Skin epidermis (tissue), 12 donors: ENCODE measurements at regions not wholly inside any gene's neighbourhood (a gene's known extent, or its start where the extent isn't known, plus 50 kb on each side); places are given as distances from the start of the nearest gene placed in this dataset.
"Not testable (repeated sequence)": the region's sequence is repeated elsewhere in the genome, so short reads cannot be mapped to it uniquely, and the experiment has no call there.

ENCODE experiments used
- H3K27ac ChIP-seq, 21 experiments: fragments of 200-600 bp; sonication (generic) in 11 of 21; one replicate each; pipeline ENCODE4 v1.5.0; 2020; ENCODE audit warnings: mild to moderate bottlenecking in 3 of 21, inconsistent platforms in 2 of 21, moderate library complexity in 2 of 21
- H3K4me3 ChIP-seq, 7 experiments: fragments of 200-600 bp; sonication (generic) in 2 of 7; one replicate each; pipeline ENCODE4 v1.5.0; 2020; ENCODE audit warnings: inconsistent platforms in 2 of 7, mild to moderate bottlenecking in 2 of 7, moderate library complexity in 1 of 7

DNA sequence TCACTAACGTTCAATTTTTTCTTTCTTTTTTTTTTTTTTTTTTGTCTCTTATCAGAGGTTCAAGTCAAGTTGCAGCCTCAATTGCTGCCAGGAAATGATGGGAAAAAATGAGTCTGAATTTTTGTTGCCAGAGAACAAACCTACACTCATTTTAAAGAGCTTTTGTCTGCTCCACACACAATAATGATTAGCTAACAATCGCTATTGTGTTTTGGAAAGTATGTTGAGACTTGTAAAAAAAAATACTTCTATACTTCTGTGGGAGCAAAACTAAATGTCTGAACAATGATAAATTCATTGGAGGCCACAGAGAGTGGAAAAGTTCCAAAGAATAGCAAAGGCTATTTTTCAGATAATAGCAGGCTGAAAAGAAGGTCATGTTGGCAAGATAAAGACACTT is 176.3 kb upstream of the LMCD1 start:
- Histone ChIP-seq H3K27ac (no peak overlapping the region), H3K4me3 (no peak overlapping the region)

DNA sequence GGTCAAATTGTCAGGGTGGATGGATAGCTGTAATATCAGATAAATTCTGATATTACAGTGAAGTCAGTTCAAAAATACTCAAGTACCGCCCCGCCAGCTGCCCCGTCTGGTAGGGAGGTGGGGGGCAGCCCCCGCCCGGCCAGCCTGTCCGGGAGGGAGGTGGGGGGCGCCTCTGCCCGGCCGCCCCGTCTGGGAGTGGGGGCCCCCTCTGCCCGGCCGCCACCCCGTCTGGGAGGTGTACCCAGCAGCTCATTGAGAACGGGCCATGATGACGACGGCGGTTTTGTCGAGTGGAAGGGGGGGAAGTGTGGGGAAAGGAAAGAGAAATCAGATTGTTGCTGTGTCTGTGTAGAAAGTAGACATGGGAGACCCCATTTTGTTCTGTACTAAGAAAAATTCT is 175.8 kb upstream of the LMCD1 start:
- not testable (repeated sequence) for H3K27ac ChIP-seq, H3K4me3 ChIP-seq

DNA sequence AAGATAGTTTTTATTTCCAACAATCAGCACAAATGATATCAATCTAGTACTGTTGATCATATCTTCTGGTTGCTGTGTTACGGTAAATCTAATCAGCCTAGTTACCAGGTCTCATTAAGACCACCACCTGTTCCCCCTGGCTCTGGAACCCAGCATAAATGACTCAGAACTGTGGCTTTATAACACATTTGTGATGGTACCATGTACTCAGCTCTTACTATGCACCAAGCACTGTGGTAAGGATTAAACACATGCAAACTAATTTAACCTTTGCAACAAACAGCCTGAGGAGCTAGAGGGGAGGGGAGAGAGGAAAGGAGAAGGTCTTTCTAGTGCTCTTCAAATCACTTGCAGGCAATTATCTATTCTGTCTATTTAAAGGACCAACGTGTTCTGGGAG is 173.9 kb upstream of the LMCD1 start:
- H3K4me3 ChIP-seq: no peak overlapping the region
- no peak overlapping the region for H3K27ac ChIP-seq

DNA sequence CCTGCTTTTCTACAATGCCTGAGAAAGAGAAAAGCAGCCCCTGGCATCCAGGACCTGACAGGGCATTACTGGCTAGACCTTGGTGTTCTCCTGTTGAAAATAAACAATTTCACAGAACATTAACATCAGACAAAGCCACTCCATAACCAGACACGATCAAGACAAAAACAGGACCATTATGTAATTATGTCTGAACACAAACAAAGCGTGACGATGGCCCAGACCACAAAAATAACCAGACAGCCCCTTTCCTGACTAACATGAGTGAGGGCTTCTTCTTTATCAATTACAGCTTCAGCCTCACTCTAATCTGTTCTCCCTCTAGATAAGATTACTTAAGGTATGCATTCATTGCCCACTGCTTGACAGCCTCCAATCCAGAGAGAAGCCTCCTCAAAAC is 172.7 kb upstream of the LMCD1 start:
- Histone ChIP-seq H3K27ac (no peak overlapping the region), H3K4me3 (no peak overlapping the region)

DNA sequence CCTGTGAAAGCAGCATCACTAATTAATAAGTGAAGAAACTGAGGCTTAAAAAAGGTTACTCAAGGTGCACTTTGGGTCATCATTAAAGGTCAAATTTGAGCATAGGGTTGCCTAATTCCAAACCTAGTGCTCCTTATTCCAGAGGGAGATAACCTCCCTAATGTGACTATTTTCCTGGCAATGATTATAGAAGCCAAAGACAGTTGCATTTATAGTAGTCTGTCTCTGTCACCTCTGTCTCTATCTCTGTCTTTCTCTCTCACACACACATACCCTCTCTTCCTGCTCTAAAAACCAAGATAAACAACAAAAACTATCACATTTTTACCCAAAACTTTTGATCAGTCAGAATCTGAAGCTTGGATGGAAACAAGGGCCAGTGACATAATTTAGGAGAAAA is 172.0 kb upstream of the LMCD1 start:
- Histone ChIP-seq H3K4me3 (no peak overlapping the region), H3K27ac (no peak overlapping the region)

DNA sequence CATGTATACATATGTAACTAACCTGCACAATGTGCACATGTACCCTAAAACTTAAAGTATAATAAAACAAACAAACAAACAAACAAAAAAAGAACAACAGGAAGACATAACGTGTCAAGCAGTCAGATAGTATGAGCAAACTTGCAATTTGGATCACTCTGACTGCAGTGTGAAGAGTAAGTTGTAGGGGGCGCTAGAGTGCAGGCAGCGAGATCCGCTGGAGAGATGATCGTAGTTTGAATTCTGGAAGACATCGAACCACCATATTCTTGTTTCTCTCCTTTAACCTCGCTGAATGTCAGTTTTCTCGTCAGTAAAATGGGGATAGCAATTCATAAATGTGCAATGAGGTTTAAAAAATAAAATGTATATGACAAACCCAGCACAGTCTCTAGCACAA is 165.2 kb upstream of the LMCD1 start:
- no peak overlapping the region for H3K4me3 ChIP-seq
- no peak overlapping the region for H3K27ac ChIP-seq

DNA sequence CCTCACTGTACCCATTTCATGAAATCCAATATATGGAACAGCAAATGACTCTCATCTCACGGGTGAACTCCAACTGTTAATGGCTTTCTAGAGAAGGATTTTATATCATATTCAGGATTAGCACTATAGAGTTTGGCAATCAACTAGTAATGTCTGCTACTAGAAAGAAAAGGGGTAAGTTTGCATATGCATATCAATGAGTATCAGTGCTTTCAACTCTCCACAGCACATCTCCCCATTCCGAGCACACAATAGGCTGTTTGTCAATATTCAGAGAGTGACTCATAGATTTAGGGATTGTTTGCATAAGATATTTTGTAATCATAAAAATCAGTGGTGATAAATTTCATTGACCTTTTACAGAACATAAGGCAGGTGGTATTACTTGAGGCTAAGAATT is 163.2 kb upstream of the LMCD1 start:
- Histone ChIP-seq H3K27ac (no peak overlapping the region), H3K4me3 (no peak overlapping the region)

DNA sequence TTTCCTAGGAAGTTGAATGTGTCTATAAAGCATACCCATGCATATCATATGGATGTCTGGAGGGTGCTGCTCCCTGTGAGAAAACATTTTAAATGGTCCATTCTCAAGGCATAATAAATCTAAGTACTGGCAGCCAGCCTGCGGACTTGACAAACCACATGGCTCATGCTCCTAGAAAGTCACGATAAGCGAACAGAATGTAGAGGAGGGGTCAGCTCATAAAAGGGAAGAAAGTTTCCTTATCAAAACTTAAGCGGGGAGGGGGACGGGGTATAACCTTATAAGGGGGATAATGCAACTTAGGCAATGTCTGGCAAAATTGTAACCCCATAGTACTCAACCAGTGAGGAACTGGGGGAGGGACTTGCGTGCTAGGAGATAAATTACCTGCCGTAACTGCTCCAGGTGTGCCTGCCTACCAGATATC is 159.8 kb upstream of the LMCD1 start:
- no peak overlapping the region for H3K4me3 ChIP-seq
- H3K27ac ChIP-seq: no peak overlapping the region

DNA sequence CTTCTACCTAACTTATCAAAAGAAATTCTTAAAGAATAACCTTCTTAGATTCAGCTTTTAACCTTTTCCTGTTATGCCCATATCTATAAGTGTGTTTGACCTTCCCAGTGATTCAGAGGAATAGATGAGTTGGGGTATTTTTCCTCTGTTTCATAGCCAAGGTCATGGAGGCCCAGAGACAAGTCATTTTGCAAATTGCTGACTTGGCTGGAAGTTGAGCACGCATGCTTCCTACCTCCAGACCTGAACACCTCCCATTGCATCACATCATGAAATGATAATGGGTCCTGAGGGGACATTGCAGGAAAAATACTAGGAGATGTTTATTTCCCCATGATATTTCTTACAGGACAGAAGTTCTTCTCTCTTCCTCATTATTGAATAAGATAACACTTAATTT is 158.6 kb upstream of the LMCD1 start:
- Histone ChIP-seq H3K4me3 (no peak overlapping the region), H3K27ac (no peak overlapping the region)

DNA sequence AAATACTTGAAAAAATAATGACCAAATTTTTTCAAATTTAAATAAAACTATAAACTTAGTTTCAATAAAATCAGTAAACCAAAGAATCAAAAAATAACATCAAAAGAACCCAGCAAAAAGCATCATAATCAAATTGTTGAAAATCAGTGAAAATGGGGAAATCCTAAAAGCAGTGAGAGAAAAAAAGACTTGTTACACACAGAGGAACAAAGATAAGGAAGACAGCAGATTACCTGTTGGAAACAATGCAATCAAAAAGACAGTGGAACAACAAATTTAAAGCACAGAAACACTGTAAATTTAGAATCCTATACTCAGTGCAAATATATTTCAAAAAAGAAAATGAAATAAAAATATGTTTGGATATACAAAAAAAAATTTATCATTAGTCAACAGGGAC is 156.2 kb upstream of the LMCD1 start:
- no peak overlapping the region for H3K27ac ChIP-seq
- no peak overlapping the region for H3K4me3 ChIP-seq

DNA sequence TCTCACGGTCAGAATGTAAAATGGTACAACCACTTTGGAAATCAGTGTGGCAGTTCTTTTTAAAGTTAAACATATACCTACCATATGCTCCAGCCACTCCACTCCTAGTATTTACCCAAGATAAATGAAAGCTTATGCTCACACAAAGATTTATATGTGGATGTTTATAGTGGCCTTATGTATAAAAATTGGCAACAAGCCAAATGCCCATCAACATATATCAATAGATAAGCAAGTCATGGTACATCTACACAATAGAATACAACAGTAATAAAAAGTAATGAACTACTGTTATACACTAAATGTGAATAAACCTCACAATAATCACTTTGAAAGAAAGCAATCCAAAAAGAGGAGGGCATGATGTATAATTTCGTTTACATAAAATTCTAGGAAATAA is 153.5 kb upstream of the LMCD1 start:
- H3K4me3 ChIP-seq: no peak overlapping the region
- no peak overlapping the region for H3K27ac ChIP-seq

DNA sequence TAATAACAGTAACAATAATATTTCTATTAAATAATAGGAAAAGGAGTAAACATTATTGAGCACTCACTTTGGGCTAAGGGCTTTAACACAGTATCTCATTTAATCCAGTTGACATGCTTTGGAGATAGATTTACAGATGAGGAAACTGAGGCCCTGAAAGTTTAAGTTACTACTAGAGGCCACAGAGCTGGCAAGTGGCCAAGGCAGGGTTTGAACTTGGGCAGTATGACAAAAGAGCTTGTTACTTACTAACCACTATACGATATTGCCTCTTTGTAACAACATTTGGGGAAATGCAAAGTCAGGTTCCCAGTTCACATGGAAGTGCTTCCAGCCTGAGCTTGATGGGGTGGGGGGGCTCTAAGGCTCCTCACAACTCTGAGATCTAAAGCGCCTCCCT is 149.1 kb upstream of the LMCD1 start:
- Histone ChIP-seq H3K27ac (no peak overlapping the region), H3K4me3 (no peak overlapping the region)

DNA sequence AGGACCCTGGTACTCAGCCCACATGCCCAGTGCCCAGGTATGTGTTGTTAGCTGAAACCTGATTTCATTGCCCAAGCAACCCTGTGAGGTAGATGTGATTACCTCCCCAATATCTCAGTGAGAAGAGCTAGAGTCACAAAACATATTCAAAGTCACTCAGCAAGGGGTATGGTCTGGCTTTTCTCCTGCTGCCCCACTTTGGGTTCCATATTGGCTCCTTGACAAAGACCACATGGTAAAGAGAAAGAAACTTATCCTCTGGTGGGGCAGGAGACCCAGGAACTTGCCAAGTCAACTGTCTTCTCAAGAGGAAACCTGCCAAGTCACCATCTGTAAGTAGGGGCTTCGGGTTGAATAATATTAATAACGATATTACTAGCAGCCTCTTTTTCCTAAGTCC is 148.3 kb upstream of the LMCD1 start:
- Histone ChIP-seq H3K4me3 (no peak overlapping the region), H3K27ac (no peak overlapping the region)

DNA sequence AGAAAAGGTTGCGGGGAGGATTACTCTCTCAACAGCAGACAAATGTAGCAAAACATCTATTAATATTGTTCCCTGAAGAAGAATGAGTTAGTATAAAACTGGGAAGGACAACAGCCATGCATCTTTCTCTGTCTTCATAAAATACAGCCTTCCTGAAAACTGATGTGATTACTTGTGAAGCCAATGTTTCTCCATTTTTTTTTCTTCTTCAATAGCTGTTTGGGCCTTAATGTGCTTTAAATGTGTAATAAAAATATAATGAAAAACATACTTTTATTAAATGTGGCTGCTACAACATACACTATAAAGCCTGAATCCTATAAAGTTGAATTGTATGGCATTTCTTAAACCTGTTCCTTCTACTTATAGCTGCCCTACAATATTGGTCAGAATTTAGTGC is 146.3 kb upstream of the LMCD1 start:
- Histone ChIP-seq H3K4me3 (no peak overlapping the region), H3K27ac (no peak overlapping the region)

DNA sequence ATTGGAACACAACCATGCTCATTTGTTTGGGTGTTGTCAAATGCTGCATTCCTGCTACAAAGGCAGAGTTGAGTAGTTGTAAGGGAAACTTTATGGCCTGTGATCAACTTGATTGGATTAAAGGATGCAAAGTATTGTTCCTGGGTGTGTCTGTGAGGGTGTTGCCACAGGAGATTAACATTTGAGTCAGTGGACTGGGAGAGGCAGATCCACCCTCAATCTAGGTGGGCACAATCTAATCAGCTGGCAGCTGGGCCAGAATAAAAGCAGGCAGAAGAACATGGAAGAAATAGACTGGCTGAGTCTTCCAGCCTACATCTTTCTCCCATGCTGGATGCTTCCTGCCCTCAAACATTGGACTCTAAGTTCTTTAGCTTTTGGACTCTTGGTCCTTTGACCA is 145.6 kb upstream of the LMCD1 start:
- H3K27ac ChIP-seq: peak overlapping the region in 4 of 21 experiments; percentile 35 to 75 (median 58)
- not testable (repeated sequence) for H3K4me3 ChIP-seq

DNA sequence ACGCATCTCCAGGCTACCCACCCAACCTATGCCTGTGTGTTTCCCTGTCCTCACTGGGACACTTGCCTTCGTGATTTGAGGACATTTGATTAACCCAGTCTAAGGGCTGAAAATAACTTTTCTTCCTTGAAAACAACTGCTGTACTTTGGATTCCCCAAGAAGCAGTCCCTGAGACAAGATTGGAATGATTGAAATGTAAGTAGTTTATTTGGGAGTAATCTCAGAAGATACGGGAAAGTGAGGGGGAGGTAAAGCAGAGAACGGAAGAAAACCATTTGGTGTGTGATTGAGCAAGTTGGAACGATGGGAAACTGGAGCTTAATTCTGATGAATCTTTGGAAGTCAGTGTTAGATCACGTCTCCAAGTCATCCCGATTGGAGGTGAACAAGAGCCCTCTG is 143.8 kb upstream of the LMCD1 start:
- Histone ChIP-seq H3K4me3 (no peak overlapping the region), H3K27ac (peak overlapping the region in 5 of 21 experiments; percentile 18 to 63 (median 46))

DNA sequence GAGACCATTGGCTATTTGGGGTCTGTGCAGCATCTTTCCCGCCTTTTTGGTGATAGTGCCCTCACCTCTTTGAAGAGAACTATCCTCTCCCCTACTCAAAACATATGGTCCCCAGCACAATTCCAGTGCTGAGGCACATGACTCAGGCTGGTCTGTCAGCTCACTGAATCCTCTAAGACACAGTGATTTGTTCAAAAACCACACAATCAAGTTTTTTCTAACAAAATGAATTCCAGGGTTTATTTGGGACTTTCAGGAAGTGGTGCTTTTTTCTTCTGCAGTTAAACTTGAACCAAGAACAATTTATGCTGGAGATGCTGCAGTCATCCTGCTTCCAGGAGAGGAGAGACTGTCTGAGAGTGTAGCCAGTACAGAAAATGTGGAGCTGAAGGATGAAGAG is 142.5 kb upstream of the LMCD1 start:
- no peak overlapping the region for H3K4me3 ChIP-seq
- H3K27ac ChIP-seq: no peak overlapping the region

DNA sequence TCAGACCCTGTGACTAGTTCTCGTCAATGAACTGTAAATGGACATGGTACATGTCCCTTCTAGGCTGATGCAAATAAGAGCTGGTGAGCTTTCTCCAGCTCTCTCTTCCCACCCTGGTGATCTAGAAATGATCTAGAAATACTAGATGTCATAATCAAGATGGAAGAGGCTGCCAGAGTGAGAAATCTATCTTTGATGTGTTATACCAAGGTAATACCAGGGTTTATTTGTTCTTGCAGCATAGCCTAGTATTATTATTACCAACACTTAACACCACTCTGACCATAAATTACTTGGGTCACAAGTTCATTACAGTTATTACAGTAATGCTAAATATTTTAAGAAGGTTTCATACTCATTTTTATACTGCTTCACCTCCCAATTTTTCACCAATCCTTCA is 138.4 kb upstream of the LMCD1 start:
- Histone ChIP-seq H3K4me3 (no peak overlapping the region), H3K27ac (no peak overlapping the region)

DNA sequence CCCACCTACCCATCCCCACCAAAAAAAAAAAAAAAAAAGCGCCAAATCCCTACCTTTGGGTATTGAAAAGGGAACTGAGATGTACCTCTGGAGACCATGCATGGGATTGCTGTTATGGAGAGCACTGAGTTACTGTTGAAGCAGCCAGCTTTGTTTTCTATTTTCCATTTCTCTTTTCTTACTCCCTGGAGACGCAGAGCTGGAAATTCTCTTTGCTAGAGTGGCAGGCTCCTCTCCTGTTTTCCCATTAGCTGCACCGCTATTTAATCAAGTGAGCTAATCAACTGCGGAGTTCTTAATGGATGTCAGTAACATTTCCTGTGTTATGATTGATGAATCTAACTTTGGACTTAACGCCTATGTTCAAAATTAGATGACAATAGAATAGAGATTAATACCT is 136.1 kb upstream of the LMCD1 start:
- H3K4me3 ChIP-seq: no peak overlapping the region
- no peak overlapping the region for H3K27ac ChIP-seq

DNA sequence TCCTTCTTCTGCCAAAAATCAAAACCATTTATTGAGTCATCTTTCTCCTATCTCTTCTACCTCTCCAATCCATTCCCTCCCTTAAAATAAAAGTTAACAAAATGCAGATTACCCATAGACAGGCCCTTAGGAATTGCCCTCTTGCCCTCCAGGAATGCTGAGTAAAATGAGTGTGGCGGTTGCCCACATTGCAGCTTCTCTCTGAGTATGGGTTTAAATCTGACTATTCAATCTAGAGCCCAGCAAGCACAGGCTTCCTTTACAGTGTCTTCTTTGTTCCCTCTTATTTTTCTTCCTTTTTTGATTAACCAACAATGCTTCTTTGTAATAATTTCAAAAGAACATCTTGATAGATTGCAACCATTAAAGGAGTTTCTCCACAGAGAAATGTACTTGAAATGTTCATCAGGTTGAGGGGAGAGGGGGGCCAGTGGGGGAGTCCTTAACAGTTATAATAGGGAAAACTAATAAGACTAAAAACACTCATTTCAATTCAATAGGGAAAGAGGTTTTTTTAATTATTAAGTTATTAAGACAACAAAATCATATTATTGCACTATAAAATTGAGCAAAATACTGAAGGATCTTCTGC is 135.3 kb upstream of the LMCD1 start:
- Histone ChIP-seq H3K27ac (no peak overlapping the region), H3K4me3 (no peak overlapping the region)

DNA sequence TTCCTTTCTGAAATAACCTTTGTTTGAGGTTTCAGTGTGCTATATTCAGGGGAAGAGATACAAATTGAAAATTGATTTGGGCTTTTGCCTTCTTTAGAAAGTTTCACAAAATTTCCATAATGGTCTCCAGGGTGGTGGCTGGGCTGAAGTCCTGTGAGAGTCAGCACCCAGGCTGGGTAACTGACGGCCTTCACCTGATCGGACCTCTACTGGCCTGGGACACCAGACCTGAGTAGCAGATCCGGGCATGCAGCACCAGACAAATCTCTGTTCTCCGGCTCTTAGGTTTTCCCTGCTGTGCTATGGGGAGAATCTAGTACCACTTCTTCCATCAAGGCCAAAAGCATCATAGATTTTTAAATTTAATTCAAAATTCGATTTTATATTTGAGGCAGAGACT is 133.0 kb upstream of the LMCD1 start:
- H3K27ac ChIP-seq: no peak overlapping the region
- no peak overlapping the region for H3K4me3 ChIP-seq

DNA sequence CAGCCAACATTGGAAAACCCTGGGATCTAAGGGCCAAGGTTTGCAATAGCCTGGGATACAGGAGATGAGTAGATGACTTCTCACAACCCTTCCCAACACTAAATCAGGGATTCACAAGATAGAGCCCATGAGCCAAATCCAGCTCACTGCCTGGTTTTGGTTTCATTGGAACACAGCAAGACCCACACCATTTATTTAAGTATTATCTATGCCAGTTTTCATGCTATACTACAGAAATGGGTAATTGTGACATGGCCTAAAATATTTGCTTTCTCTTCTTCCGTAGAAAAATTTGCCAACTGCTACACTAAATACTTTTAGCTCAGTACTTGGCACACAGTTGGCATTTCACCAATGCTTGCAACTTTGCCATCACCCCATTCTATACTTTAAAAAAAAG is 132.0 kb upstream of the LMCD1 start:
- Histone ChIP-seq H3K27ac (no peak overlapping the region), H3K4me3 (no peak overlapping the region)

DNA sequence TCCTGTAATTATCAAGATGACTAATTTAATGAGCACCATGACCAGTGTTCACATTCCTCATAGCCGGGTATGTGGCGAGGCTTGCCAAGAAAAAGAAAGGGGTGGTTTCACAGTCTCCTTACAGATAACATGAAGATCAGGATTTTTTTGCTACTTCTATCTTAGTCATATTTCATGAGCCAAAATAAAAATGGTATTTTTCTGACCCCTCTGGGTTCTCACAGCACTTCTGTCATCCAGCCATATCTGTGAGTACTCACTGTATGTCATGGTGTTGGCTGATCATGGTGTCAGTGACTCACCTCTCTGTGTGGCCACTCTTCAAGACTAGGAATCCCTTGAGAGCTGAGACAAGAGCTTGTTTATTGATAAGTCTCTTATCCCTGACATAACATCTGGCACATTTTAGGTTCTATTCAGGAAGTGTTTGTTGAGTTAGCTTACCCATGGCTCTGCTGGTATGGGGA is 130.5 kb upstream of the LMCD1 start:
- H3K4me3 ChIP-seq: no peak overlapping the region
- no peak overlapping the region for H3K27ac ChIP-seq
